GM12801 (cell line): ENCODE measurements at regions not wholly inside any gene's neighbourhood (a gene's known extent, or its start where the extent isn't known, plus 50 kb on each side); places are given as distances from the start of the nearest gene placed in this dataset.

Experiments
- TF ChIP-seq, protein P1 (sequence below): IDR thresholded peaks from one replicate; pipeline ENCODE4 v1.5.1; 2011; ENCODE audit warnings: control low read depth; ENCODE audit not compliant: insufficient read length; ENCODE audit errors: extremely low read depth

GRCh38 chr4:107283587-107284559 lies 247.8 kb upstream of the DKK2 start:
- TF ChIP-seq, protein P1, sequence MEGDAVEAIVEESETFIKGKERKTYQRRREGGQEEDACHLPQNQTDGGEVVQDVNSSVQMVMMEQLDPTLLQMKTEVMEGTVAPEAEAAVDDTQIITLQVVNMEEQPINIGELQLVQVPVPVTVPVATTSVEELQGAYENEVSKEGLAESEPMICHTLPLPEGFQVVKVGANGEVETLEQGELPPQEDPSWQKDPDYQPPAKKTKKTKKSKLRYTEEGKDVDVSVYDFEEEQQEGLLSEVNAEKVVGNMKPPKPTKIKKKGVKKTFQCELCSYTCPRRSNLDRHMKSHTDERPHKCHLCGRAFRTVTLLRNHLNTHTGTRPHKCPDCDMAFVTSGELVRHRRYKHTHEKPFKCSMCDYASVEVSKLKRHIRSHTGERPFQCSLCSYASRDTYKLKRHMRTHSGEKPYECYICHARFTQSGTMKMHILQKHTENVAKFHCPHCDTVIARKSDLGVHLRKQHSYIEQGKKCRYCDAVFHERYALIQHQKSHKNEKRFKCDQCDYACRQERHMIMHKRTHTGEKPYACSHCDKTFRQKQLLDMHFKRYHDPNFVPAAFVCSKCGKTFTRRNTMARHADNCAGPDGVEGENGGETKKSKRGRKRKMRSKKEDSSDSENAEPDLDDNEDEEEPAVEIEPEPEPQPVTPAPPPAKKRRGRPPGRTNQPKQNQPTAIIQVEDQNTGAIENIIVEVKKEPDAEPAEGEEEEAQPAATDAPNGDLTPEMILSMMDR, result no peak

DNA sequence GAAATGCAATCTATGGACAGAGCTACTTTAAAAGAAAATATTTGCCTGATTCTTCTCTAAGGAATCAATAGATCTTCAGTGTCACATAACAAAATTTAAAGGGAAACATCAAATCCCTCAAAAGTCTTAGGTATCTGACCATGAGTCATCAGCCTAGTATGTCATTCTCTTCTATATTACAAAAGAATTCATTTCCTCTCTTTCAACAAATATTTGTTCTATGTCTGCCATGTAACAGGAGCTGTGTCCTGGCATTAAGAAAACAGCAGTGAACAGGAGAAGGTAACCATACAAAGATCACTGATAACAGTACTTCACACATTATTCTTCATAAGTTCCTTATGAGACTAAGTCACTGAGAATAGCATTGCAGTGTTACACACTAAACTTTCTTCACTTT lies 243.6 kb upstream of the DKK2 start:
- TF ChIP-seq, protein P1, result no peak

- TF ChIP-seq, protein P1, result no peak
Observed at GRCh38 chr4:107278791-107279483, 242.8 kb upstream of the DKK2 start.

GRCh38 chr4:107276052-107276451 lies 239.9 kb upstream of the DKK2 start:
- TF ChIP-seq, protein P1, result no peak

- TF ChIP-seq, protein P1, result no peak
Observed at GRCh38 chr4:107275225-107275624, 239.1 kb upstream of the DKK2 start.

- TF ChIP-seq, protein P1, result no peak
Observed at GRCh38 chr4:107270614-107271013, 234.5 kb upstream of the DKK2 start.

- TF ChIP-seq, protein P1, result no peak
Observed at GRCh38 chr4:107269175-107269574, 233.1 kb upstream of the DKK2 start.
